Pulmonary artery endothelial cell (primary cell): ENCODE measurements at regions not wholly inside any gene's neighbourhood (a gene's known extent, or its start where the extent isn't known, plus 50 kb on each side); places are given as distances from the start of the nearest gene placed in this dataset.
"Not testable (repeated sequence)": the region's sequence is repeated elsewhere in the genome, so short reads cannot be mapped to it uniquely, and the experiment has no call there.

Experiments used
- DNase-seq: peaks from one replicate; pipeline ENCODE4 v3.0.0-alpha.2; 2011; ENCODE audit warnings: low read depth, low spot score

DNA sequence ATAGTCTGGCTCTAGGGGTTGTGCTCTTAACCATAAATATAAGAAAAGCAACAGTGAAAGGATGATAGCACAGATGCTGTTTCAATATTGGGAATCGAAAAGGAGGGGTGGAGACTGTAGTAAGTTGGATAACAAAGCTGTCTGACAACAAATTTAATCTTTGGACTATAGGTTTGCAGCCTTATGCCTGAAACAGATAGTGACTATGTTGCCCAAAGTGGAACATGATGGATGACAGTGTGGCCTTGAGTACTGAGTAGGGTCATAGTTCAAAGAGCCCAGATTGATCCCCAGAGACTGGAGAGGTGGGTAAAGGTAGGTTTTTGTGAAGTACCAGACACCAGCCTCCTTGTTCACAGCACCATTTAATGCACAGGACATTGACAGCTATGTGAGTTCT lies 144.0 kb upstream of the PALMD start:
- no peak for DNase-seq

DNA sequence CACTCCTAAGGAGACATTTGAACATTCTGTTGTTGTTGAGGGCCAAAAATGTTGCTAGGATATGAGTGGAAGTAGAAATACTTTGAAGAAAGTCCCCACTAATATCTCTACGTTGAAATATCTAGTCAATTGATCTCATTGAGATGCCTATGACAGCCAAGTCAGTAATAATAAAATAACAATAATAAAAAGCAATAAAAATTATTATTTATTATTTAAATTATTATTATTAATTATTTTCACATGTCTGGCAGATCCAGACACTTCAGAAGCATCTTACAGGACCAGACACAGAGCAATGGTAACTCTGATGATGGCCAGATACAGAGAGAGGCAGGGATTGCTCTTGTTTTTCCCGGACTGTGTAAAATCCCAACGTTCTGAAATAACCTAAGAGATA lies 143.5 kb upstream of the PALMD start:
- no peak for DNase-seq

DNA sequence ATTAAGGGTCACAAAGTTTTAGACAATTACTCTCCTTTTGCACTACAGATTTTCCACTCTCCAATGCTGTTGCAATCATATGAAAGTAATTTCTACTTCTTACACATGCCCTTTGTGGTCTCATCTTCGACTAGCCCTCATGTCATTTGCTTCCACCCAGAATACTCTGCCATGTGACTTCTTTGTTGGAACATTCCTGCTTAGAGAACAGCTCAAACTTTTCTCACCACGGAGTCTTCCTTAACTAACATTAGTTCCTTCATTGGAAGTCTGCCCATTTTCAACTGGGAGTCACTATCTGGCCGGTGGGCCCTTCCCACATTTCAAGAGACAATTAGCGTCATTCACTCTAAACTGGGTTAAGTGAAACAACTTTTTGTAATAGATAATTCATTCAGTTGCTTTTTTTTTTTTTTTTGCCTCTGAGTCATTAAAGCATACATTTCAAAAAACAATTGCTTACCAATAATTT lies 142.6 kb upstream of the PALMD start:
- DNase-seq = no peak

DNA sequence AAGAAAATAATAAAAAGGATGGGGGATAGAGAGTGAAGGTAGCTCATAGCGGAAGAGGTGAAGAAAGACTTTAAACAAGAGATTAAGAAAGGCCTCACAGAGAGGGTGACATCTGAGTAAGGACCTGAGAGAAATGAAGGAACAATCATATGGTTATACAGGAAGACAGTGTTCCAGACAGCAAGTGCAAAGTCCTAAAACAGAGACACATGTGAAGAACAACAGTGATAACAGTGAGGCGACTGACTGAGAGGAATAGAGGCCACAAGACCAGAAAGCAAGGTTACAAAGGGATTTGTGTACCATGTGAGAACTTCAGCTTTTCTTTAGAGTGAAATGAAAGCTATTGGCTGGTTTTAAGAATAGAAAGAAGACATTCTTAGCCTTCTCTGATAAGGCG lies 141.6 kb upstream of the PALMD start:
- DNase-seq = no peak

DNA sequence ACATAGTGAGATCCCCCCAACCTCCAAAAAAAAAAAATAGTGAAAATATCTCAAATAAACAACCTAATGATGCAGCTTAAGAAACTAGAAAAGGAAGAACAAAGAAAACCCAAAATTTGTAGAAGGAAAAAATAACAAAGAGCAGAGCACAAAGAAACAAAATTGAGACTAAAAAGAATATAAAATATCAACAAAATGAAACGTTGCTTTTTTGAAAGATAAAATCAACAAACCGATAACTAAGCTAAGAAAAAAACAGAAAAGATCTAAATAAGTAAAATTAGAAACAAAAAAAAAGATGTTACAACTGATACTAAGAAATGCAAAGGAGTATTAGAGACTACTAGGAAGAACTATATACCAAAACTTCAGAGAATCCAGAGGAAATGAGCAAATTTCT lies 139.3 kb upstream of the PALMD start:
- DNase-seq = no peak

DNA sequence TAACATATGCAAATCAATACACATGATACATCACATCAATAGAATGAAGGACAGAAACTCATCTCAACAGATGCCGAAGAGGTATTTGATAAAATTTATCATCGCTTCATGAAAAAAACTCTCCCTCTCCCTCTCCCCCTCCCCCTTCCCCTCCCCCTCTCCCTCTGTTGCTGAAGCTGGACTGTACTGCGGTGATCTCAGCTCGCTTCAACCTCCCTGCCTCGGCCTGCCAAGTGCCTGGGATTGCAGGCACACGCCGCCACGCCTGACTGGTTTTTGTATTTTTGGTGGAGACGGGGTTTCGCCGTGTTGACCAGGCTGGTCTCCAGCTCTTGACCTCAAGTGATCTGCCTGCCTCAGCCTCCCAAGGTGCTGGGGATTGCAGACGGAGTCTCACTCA lies 138.5 kb upstream of the PALMD start:
- DNase-seq = not testable (repeated sequence)

DNA sequence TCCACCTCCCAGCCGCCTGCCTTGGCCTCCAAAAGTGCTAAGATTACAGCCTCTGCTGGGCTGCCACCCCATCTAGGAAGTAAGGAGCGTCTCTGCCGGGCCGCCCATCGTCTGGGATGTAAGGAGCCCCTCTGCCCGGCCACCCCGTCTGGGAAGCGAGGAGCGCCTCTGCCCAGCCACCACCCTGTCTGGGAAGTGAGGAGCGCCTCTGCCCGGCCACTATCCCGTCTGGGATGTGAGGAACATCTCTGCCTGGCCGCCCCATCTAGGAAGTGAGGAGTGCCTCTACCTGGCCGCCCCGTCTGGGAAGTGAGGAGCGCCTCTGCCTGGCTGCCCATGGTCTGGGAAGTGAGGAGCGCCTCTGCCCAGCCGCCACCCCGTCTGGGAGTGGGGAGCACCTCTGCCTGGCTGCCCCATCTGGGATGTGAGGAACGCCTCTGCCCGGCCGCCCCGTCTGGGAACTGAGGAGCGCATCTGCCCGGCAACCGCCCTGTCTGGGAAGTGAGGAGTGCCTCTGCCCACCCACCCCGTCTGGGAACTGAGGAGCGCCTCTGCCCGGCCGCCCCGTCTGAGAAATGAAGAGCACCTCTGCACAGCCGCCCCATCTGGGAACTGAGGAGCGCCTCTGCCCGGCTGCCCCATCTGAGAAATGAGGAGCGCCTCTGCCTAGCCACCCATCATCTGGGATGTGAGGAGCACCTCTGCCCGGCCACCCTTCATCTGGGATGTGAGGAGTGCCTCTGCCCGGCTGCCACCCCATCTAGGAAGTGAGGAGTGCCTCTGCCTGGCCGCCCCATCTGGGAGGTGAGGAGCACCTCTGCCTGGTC lies 137.8 kb upstream of the PALMD start:
- no peak for DNase-seq

DNA sequence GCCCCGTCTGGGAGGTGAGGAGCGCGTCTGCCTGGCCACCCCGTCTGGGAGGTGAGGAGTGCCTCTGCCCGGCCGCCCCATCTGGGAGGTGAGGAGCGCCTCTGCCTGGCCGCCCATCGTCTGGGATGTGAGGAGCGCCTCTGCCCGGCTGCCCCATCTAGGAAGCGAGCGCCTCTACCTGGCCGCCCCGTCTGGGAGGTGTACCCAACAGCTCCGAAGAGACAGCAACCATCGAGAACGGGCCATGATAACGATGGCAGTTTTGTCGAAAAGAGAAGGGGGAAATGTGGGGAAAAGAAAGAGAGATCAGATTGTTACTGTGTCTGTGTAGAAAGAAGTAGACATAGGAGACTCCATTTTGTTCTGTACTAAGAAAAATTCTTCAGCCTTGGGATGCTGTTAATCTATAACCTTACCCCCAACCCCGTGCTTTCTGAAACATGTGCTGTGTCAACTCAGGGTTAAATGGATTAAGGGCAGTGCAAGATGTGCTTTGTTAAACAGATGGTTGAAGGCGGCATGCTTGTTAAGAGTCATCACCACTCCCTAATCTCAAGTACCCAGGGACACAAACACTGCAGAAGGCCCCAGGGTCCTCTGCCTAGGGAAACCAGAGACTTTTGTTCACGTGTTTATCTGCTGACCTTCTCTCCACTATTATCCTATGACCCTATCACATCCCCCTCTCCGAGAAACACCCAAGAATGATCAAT lies 137.0 kb upstream of the PALMD start:
- not testable (repeated sequence) for DNase-seq

DNA sequence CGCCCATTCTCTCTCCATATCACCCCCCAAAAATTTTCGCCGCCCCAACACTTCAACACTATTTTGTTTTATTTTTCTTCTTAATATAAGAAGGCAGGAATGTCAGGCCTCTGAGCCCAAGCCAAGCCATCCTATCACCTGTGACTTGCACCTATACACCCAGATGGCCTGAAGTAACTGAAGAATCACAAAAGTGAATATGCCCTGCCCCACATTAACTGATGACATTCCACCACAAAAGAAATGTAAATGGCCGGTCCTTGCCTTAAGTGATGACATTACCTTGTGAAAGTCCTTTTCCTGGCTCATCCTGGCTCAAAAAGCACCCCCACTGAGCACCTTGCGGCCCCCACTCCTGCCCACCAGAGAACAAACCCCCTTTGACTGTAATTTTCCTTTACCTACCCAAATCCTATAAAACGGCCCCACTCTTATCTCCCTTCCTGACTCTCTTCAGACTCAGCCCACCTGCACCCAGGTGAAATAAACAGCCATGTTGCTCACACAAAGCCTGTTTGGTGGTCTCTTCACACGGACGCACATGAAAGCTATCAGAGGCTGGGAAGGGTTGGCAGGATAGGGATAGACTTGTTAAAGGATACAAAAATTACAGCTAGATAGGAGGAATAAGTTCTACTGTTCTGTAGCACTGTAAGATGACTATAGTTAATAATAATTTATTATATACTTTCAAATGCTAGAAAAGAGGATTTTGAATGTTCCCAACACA lies 130.9 kb upstream of the PALMD start:
- DNase-seq = not testable (repeated sequence)

DNA sequence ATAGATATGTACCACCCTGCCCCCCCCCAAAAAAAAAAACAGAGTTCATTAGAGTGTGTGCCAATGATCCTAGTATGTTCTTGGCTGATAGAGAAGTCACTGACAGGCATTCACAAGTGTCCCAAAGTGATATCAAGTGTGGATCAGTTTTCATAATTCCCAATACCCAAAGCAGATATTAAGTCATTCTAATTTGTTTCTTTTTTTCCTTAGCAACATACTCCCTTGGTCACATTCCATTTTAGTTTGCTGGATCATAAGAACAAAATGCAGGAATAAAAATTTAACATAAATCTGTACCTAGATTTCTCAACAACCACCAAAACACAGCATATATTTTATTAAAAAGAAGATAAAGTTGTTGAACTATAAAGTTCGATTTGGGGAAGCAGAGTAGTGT lies 129.8 kb upstream of the PALMD start:
- no peak for DNase-seq

DNA sequence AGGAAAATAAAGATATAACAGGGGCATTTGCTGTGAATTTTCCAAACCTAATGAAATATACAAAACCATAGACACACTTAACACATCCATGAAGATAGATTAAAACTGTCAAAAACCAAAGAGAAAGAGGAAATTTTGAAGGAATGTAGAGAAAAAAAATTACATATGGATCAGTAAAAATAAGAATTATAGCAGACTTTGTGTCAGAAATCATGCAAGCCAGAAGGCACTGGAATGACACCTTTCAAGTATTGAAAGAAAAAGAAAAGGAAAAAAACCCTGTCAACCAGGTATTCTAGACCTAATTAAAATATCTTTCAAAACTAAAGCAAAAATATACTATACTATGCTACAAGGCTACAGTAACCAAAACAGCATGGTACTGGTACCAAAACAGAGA lies 125.8 kb upstream of the PALMD start:
- no peak for DNase-seq

DNA sequence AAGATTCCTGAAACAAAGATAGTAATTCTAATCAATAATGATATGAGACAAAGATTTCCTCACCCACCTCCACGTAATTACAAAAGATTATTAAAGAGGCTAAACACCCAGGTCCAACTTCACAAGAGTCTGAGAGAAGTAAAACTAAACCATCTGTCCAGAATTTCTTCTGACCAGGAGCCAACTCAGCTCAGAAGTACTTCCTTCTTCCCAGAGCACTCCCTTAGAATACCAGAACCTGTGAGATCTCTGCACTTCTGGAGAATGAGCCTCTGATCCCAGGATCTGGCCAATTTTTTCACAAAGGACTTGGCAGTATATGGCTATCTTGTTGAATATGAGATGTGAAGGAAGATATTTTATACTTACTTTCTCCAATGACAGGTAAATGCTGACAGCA lies 120.6 kb upstream of the PALMD start:
- no peak for DNase-seq

DNA sequence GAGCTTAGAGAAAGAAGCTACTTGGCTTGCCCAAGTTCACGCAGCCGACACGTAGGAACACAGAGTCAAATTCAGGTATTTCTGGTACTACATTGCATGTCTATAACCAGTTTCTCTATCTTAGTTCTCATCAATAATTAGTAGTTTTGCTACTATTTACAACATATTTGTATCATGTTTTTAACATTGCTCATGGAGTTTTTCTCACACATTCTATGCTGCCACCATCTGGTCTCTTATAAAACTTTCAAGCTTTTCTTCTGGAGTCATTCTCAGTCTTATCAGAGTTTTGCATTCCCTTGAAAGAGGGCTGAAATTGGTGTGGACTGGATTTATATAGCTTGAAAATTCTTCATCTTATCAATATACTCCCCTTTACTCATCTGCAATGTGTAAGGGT lies 118.8 kb upstream of the PALMD start:
- no peak for DNase-seq

DNA sequence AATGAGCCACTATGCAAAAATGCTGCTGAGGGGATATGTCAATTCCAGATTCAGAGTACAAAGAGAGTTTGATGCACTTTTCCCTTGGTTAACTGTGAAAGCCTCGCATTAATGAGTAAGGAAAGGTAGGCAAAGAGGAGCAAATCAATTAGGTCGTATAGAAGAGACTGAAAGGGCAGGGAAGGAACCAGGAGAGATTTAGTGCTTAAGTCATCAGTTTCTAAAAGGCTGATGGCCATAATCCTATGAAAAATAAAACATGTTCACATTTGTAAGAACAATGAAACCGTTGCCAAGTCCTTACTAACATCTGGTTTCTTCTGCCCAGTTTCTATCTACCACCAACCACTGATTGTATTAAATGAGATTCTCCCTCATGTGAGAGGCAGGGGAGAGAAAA lies 118.4 kb upstream of the PALMD start:
- no peak for DNase-seq

DNA sequence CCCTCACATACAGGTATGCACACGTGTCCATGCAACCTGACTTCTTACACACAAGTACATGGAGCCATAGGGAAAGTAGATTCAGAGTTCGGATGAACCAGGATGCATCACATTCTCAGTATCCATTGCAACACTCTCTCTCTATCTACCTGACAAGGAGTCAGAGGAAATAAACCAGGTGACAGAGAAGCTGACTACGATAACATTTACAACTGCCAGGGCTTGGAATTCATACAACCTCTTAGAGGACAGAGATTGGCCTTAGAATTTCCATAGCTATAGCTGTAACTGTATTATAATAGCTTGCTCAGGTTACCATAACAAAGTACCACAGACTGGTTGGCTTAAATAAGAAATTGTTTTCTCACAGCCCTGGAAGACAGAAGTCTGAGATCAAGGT lies 116.9 kb upstream of the PALMD start:
- DNase-seq = no peak

DNA sequence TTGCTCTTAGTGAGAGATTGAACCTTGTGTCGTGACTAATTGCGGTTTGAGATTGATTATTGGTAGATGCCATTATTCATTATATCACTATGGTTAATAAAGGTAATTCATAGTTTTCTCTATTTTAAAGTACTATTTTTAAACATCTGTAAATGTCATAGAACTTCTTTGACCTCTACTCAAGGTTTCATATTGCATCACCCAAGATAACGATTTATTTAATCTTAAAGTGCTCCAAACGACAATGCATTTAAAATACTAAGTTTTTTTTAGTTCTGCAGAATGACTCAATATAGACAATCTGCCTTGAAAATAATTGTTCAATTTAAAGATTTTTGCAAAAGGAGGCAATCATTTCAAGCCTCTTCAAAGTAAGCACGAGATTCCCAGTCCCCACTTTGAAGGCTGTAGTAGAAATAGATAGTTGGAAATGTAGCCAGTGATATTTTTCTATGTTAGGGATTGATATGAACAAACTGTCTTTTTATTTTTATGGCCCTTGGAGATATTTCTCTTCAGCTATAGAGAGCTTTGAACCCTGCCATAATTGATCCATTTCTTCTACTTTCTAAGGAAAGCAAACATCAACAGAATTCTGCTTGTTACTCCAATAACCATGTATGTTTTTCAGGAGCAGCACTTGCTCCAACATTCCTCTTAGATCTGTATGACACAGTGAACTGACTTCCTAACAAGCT lies 114.2 kb upstream of the PALMD start:
- no peak for DNase-seq

DNA sequence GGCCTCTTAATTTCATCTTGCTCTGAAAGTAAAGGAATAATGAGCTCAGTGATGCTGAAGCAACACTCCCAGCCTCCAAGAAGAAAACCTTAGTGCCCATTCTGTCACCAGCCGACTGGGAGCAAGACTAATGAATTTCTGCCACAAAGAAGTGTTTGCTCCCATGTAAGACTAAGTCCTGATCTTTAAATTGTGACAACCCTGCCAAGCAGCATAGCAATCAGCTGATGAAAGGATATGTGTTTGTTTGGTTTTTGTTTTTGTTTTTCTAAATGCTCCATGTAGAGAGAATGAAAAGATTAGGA lies 113.7 kb upstream of the PALMD start:
- no peak for DNase-seq

DNA sequence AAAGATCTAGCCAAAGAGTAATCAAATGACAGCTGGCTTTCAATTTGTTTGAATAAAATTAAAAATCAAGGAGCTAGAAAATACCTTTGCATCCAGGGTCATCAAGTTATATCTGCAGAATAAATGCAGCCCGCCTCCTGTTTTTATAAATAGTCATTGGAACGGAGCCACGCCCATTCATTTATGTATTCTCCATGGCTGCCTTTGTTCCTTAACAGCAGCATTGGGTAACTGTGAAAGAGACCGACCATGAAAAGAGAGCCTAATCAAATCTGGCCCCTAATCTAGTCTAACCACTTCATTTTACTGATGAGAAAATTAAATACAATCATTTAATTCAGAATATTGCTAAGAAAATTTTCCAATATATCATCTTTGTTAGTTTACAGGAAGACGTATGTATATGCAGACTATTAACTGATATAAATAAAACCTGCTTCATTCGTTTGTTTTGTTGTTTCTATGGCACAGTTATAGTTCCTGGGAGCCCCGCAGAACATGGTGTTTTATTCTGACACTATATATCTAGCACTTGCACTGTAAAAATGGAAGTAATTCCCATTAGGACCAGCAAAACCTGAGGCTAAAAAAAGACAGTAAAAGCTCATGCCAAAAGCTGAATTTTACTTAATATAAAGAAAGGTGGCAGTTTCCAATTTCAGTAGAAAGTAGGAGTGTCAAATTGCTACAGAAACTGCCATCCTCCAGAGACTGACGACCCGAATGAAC lies 111.8 kb upstream of the PALMD start:
- no peak for DNase-seq

DNA sequence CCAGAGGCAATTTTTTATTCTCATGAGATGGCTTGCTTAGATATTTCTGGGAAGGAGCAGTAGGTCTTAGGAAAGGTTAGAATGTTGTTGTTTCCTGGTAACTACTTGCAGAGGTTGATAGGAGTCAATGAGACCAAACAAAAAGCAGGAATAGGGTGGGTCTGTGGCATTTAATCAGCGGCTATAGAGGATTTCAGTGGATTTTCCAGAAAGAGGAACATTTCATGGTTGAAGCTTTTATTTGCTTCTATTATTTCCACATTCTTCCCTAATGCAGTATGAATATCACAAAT lies 111.3 kb upstream of the PALMD start:
- DNase-seq = no peak

DNA sequence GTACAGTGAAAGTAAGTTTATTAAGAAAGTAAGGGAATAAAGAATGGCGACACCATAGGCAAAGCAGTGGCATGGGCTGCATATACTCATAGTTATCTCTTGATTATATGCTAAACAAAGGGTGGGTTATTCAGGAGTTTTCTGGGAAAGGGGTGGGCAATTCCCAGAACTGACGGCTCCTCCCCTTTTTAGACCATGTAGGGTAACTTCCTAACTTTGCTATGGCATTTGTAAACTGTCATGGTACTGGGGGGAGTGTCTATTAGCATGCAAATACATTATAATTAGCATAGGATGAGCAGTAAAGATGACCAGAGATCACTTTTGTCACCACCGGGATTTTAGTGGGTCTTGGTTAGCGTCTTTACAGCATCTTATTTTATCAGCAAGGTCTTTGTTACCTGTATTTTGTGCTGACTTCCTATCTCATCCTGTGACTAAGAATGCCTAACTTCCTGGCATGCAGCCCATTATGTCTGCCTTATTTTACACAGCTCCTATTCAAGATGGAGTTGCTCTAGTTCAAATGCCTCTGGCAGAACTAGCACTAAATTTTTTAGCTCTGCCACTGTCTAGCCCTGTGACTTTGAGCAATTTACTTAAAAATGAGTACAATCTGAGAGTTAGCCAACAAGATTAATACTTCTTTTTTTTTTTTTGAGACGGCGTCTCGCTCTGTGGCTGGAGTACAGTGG lies 110.3 kb upstream of the PALMD start:
- no peak for DNase-seq
